Tibial artery (tissue), 4 donors: ENCODE measurements at regions not wholly inside any gene's neighbourhood (a gene's known extent, or its start where the extent isn't known, plus 50 kb on each side); places are given as distances from the start of the nearest gene placed in this dataset.

Source experiments
- DNase-seq, 2 donors: peaks; one replicate each; pipeline ENCODE4 v3.0.0-alpha.2; 2019
- H3K27ac ChIP-seq, 2 donors: fragments of 200-600 bp; sonication (generic) in 1 of 2; 1 replicate in 1 of 2; 2 replicates in 1 of 2; pipeline ENCODE4 v1.5.1; 2018 to 2019; ENCODE audit warnings: mild to moderate bottlenecking in 1 of 2
- H3K27me3 ChIP-seq, 2 donors: fragments of 200-600 bp; sonication (generic) in 1 of 2; one replicate each; pipeline versions ENCODE4 v1.5.1 to v1.6.0; 2016 to 2019
- H3K36me3 ChIP-seq, 3 donors: fragments of 200-600 bp; sonication (generic) in 2 of 3; one replicate each; pipeline ENCODE4 v1.5.1; 2016 to 2019; ENCODE audit warnings: mild to moderate bottlenecking in 2 of 3
- H3K4me1 ChIP-seq, 4 donors: fragments of 200-600 bp; sonication (generic) in 2 of 4; 1 replicate in 3 of 4; 2 replicates in 1 of 4; pipeline ENCODE4 v1.5.1; 2016 to 2019
- H3K4me3 ChIP-seq, 2 donors: fragments of 200-600 bp; sonication (generic) in 1 of 2; 1 replicate in 1 of 2; 2 replicates in 1 of 2; pipeline ENCODE4 v1.5.1; 2018 to 2019; ENCODE audit warnings: mild to moderate bottlenecking in 2 of 2
- H3K9me3 ChIP-seq, 3 donors: fragments of 200-600 bp; sonication (generic) in 1 of 3; one replicate each; pipeline ENCODE4 v1.5.1; 2016 to 2019
- intact Hi-C: fragments of 100-400 bp; cut with DNase I; formaldehyde crosslinking; loops from one replicate; pipeline ENCODE4 v1.15.0; 2023; ENCODE audit warnings: low total_unique reads
- TF ChIP-seq, protein P1 (sequence below), 2 experiments: fragments of 200-600 bp in 1 of 2; fragments of 450-650 bp in 1 of 2; IDR thresholded peaks; one replicate each; pipeline ENCODE4 v1.5.1; 2017 to 2019; ENCODE audit warnings: antibody characterized with exemption in 2 of 2, mild to moderate bottlenecking in 1 of 2, moderate library complexity in 1 of 2

- TF ChIP-seq, protein P1, sequence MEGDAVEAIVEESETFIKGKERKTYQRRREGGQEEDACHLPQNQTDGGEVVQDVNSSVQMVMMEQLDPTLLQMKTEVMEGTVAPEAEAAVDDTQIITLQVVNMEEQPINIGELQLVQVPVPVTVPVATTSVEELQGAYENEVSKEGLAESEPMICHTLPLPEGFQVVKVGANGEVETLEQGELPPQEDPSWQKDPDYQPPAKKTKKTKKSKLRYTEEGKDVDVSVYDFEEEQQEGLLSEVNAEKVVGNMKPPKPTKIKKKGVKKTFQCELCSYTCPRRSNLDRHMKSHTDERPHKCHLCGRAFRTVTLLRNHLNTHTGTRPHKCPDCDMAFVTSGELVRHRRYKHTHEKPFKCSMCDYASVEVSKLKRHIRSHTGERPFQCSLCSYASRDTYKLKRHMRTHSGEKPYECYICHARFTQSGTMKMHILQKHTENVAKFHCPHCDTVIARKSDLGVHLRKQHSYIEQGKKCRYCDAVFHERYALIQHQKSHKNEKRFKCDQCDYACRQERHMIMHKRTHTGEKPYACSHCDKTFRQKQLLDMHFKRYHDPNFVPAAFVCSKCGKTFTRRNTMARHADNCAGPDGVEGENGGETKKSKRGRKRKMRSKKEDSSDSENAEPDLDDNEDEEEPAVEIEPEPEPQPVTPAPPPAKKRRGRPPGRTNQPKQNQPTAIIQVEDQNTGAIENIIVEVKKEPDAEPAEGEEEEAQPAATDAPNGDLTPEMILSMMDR (IDR thresholded peaks at IDR 0.05) = no peak
- Histone ChIP-seq H3K36me3 (no peaks in the 10 kb centered on the region), H3K4me3 (no peak overlapping the region), H3K27me3 (no peaks in the 10 kb centered on the region), H3K4me1 (no peaks in the 10 kb centered on the region), H3K9me3 (no peaks in the 10 kb centered on the region), H3K27ac (no peak overlapping the region)
- no peak for DNase-seq
- intact Hi-C loops = no loop called here
Observed at GRCh38 chr18:74005320-74006109, 142.1 kb downstream of the FBXO15 start.

DNA sequence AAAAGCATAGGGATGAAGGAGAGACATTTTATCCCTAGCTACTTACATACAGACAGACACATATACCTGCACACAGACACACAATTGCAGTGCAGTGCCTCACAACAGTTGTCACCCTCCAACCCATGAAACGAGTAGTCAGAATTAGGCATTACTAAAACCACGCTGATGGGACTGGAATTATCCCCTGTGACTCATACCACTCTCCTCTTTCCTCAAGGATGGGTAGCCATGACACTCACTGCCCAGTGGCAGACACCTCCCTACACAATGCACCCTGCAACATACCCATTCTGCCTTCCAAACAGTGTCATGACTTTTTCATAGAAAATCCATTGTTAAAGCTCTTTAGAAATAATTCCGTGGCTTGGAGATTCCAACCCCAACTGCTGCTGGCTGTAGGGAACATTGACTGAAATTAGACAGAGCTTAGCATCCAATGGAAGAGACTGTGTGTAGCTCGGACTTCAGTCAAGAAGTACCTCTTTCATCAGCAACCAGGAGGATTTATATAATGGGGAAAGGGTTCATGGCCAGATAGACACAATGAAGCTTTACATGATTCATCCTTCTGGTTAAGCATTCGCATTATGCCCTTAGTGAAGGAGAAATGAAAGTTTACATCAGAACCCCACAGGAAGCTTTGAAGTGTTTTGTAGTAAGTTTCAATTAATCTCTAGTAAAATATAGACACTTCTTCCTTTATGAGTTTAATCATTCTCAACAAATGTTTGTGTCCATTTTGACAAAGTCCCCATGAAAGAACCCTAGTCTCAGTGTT, 155.2 kb downstream of the FBXO15 start:
- no peak for DNase-seq
- intact Hi-C loops = no loop called here
- H3K4me3 ChIP-seq = no peak overlapping the region
- H3K4me1 ChIP-seq = no peaks in the 10 kb centered on the region
- TF ChIP-seq, protein P1 (IDR thresholded peaks at IDR 0.05) = no peak
- H3K27ac ChIP-seq = no peak overlapping the region
- no peaks in the 10 kb centered on the region for H3K27me3 ChIP-seq
- H3K9me3 ChIP-seq = no peaks in the 10 kb centered on the region
- no peaks in the 10 kb centered on the region for H3K36me3 ChIP-seq

- DNase-seq = no peak
- TF ChIP-seq, protein P1 (IDR thresholded peaks at IDR 0.05) = no peak
- Histone ChIP-seq H3K9me3 (no peaks in the 10 kb centered on the region), H3K4me1 (no peaks in the 10 kb centered on the region), H3K27ac (no peak overlapping the region), H3K4me3 (no peak overlapping the region), H3K27me3 (no peaks in the 10 kb centered on the region), H3K36me3 (no peaks in the 10 kb centered on the region)
- intact Hi-C loops = no loop called here
Observed at GRCh38 chr18:73991570-73991969, 156.1 kb downstream of the FBXO15 start.

GRCh38 chr18:73990258-73990657, 157.4 kb downstream of the FBXO15 start:
- intact Hi-C loops = no loop called here
- H3K4me1 ChIP-seq = no peaks in the 10 kb centered on the region
- H3K36me3 ChIP-seq = no peaks in the 10 kb centered on the region
- no peaks in the 10 kb centered on the region for H3K27me3 ChIP-seq
- no peak overlapping the region for H3K4me3 ChIP-seq
- H3K27ac ChIP-seq = no peak overlapping the region
- DNase-seq = no peak
- H3K9me3 ChIP-seq = no peaks in the 10 kb centered on the region
- TF ChIP-seq, protein P1 (IDR thresholded peaks at IDR 0.05) = no peak

- Histone ChIP-seq H3K4me1 (peaks cover 0 to 11% (median 1%) of the 10 kb centered on the region in 4 donors), H3K27ac (no peak overlapping the region), H3K27me3 (no peaks in the 10 kb centered on the region), H3K4me3 (no peak overlapping the region), H3K36me3 (no peaks in the 10 kb centered on the region), H3K9me3 (no peaks in the 10 kb centered on the region)
- intact Hi-C loops = no loop called here
- DNase-seq = no peak
- TF ChIP-seq, protein P1 (IDR thresholded peaks at IDR 0.05) = no peak
Observed at GRCh38 chr18:73987247-73987980, 160.2 kb downstream of the FBXO15 start.
